ENCODE measurements at regions not wholly inside any gene's neighbourhood (a gene's known extent, or its start where the extent isn't known, plus 50 kb on each side); places are given as distances from the start of the nearest gene placed in this dataset.

GRCh38 chr11:32312865-32313403 lies 122.4 kb downstream of the WT1 start:
- DNase-seq (ENCODE audit: low spot score): no peak

DNA sequence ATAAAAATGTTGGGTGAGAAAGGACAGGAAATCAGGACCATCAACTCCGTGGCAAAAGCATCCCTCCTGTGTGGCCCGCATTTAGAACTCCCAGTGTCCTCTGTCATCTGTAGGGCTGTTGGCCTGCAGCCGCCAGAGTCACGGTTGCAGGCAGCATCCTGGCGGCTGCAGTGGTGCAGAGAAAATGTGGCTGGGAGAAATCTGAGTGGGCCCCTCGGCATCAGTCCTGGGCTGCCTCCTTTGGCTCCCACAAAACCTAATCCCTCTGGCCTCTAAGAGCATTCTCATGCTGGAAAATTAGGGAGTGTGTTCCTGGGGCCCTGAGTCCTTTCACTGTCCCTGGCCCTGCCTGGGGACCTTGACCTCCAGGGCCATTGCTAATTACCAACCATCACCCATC lies 121.9 kb downstream of the WT1 start:
- intact Hi-C loops (cut with DNase I): no loop called here

More at GRCh38 chr11:32312865-32313403, 122.4 kb downstream of the WT1 start:
- intact Hi-C loops (cut with DNase I): no loop called here

GRCh38 chr11:32315121-32315520 lies 120.2 kb downstream of the WT1 start:
- no peak for DNase-seq (ENCODE audit: low spot score)
- intact Hi-C loops (cut with DNase I): no loop called here

More for the DNA sequence above, 121.9 kb downstream of the WT1 start:
- DNase-seq (ENCODE audit: low spot score): no peak

- DNase-seq (ENCODE audit: low spot score): no peak
- intact Hi-C loops (cut with DNase I): no loop called here
These were observed 119.1 kb downstream of the WT1 start for GRCh38 chr11:32316232-32316631.

GRCh38 chr11:32316858-32317642 lies 118.3 kb downstream of the WT1 start:
- no peak for DNase-seq (ENCODE audit: low spot score)
- intact Hi-C loops (cut with DNase I): no loop called here

- intact Hi-C loops (cut with DNase I): no loop called here
- DNase-seq (ENCODE audit: low spot score): no peak
These were observed 117.7 kb downstream of the WT1 start for GRCh38 chr11:32317643-32318042.

- intact Hi-C loops (cut with DNase I): no loop called here
- no peak for DNase-seq (ENCODE audit: low spot score)
These were observed 117.0 kb downstream of the WT1 start for GRCh38 chr11:32318071-32319055.

DNA sequence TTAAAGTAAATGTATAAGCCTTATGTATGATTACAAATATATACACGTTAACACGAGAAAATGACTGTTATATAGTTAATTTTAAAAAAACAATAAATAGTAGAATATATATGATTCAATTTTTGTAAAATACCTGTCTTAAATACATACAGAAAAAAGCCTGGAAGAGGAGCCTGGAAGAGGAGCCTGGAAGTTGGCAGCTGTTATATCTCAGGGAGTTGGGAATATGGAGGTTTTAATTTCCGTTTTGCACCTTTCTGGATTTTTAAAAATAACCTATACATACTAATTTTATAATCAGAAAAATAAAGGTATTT lies 111.6 kb downstream of the WT1 start:
- intact Hi-C loops (cut with DNase I): loop anchor here (5.0 kb wide), 1 partner anchor 469 kb away; the partner anchor contains the start of gene CCDC73
- DNase-seq (ENCODE audit: low spot score): no peak

DNA sequence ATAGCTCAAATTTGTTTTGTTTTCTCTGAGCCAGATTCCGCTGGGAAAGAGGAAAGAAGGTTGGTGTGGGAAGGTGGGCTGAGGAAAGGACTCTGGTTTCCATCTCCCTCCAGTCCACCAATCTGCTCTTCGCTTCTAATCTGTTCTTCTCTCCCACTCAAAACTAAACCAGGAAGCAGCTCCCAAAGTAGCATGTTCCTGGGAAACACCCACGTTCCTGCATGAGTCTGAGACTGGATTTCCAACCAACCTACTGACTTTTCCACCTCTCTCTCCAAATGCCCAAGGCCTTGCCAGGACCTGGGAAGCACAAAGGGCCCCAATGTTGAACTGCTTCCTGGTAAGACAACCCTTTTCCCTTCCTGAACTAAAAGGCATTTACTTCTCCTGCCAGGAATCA lies 110.2 kb downstream of the WT1 start:
- DNase-seq (ENCODE audit: low spot score): no peak
- intact Hi-C loops (cut with DNase I): no loop called here

DNA sequence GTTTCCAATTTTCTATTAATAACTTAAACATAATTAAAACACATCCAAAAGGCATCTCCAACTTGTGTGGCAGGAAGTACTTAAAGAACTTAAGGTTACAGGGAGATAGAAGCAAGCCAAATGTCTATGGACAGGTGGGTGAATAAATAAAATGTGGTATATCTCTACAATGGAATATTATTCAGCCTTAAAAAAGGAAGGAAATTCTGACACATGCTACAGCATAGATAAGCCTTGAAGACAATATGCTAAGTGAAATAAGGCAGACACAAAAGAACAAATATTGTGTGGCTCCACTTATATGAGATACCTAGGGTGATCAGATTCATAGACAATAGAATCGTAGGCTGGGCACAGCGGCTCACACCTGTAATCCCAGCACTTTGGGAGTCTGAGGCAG lies 109.6 kb downstream of the WT1 start:
- intact Hi-C loops (cut with DNase I): no loop called here
- DNase-seq (ENCODE audit: low spot score): no peak

- DNase-seq (ENCODE audit: low spot score): no peak
- intact Hi-C loops (cut with DNase I): no loop called here
These were observed 108.8 kb downstream of the WT1 start for GRCh38 chr11:32326522-32326921.

DNA sequence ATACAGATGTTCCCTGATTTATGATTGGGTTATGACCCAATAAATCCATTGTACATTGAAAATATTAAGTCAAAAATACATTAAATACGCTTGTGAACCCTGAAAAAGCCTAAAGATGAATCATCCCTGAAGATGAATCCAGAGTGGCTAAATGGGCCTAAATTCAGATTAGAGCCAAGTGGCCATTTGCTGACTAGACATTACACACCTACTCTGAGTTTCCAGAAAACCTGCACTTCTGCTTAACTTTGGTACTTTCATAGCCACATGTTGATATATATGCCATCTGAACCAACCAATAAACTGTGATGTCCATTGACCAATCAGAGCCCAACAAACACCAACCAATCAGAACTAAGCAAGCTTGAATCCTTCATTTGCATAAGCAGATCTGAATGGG lies 106.9 kb downstream of the WT1 start:
- no peak for DNase-seq (ENCODE audit: low spot score)
- intact Hi-C loops (cut with DNase I): no loop called here

DNA sequence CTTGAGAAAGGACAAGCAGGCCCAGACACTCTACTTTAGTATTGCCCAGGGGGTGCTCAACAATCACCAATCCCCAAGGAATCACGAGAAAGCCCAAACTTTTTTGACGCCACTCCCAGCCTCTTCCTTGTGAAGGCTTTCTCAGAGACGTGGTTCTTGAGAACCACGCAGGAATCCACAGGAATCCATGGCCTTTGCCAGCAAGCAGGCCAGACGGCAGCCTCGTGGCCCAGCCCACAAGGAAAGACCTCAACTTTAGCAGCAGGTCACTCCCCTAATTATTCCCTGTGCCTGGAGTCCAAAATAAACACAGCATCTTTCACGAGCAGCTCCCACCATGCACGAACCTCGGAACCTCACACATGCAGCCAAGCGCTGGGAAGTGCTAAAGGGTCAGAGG lies 104.2 kb downstream of the WT1 start:
- no peak for DNase-seq (ENCODE audit: low spot score)
- intact Hi-C loops (cut with DNase I): no loop called here

DNA sequence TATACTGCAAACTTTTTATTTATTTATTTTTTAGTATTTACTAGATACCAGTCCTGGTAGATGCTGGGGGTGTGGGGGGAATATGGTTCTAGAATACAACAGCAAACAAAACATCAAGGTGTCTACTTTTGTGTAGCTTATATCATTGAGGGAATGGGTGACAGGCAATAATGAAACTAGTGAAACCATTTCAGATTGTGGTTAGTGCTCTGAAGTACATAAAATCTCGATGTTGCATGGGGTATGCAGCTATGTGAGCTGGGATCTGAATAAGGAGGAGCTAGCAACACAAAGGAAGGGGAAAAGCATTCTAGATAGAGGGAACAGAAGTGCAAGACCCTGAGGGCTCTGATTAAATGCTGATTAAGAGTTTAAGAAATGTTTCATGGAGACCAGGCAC lies 103.5 kb downstream of the WT1 start:
- DNase-seq (ENCODE audit: low spot score): no peak
- intact Hi-C loops (cut with DNase I): no loop called here

- no peak for DNase-seq (ENCODE audit: low spot score)
- intact Hi-C loops (cut with DNase I): no loop called here
These were observed 102.4 kb downstream of the WT1 start for GRCh38 chr11:32332990-32333319.

DNA sequence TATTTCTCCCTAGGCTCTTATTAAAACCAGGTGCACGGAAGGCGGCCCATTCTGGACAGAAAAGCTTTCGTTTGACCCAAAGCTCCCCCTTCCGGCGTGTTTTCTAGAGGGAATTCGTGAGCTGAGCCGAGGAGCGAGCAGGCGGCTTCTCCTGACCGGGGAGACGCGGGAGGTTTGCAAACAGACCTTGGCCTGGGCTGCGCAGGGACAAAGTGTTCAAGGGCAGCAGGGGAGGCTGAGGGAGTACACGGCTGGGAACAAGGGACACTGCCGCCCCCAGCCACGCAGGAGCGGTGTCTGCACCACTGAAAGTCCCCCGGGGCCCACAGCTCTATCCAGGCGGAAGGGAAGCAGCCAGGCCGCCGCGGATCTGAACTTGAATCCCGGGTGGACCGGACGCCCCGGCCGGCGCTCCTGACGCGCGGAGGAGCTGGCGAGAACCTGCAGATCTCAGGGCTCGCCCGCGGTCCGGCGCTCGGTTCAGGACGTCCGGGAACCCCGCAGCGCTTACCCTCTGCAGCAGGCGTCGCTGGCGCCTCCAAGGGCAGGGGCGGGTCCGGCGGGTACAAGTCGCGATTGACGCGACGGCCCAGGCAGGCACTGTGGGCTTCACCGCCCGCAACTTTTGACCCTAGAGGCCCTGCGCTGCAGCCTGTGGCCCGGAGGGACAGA lies 101.9 kb downstream of the WT1 start:
- DNase-seq (ENCODE audit: low spot score): no peak
- intact Hi-C loops (cut with DNase I): no loop called here

- DNase-seq (ENCODE audit: low spot score): no peak
- intact Hi-C loops (cut with DNase I): no loop called here
These were observed 100.5 kb downstream of the WT1 start for GRCh38 chr11:32334822-32335221.
